ENCODE measurements at regions not wholly inside any gene's neighbourhood (a gene's known extent, or its start where the extent isn't known, plus 50 kb on each side); places are given as distances from the start of the nearest gene placed in this dataset.

DNA sequence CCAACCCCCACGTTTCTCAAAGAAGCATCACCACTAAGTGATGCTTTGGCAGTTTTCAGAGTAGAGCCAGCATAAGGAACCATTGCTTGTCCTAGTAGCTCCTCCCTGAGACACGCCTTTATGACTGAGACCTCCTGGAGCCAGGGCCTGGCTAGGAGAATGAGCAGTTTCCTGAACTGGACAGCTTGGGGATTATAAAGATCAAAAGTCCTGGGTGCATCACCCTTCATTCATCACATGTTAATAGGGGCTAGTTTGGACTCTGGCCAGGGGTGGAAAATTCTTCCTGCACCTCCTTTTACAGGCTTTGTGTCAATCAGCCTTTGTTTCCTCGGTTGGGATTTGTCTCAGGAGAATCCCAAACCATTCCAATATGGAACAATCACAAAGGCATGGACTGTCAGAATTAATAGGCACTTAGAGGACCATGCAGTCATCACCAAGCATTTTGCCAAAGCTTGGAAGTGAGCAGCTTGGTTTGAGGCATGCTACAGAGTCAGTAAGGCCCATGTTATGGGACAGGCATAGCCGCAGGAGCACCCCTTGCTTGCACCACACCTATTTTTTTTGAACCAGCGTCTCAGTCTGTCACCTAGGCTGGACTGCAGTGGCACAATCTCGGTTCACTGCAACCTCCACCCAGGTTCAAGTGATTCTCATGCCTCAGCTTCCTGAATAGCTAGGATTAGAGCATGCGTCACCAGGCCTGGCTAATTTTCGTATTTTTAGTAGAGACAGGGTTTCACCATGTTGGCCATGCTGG is 64.9 kb upstream of the TGM3 start:
- TF ChIP-seq POLR2AphosphoS5 (IDR thresholded peaks at IDR 0.05; ENCODE audit: low read depth, low read length) (no peak), TAF1 (IDR thresholded peaks at IDR 0.05; ENCODE audit: borderline replicate concordance, low read depth, low read length) (no peak), POLR2A (IDR thresholded peaks at IDR 0.05; ENCODE audit: low read depth, low read length) (no peak)
